Right lobe of liver (tissue), 4 donors: ENCODE measurements at regions not wholly inside any gene's neighbourhood (a gene's known extent, or its start where the extent isn't known, plus 50 kb on each side); places are given as distances from the start of the nearest gene placed in this dataset.

Experiments used
- CTCF ChIP-seq, 4 donors: fragments of 200-600 bp in 3 of 4; fragments of 450-650 bp in 1 of 4; IDR thresholded peaks; one replicate each; pipeline versions ENCODE4 v1.5.1 to v1.8.0; 2016 to 2022; ENCODE audit warnings: antibody characterized with exemption in 4 of 4, mild to moderate bottlenecking in 2 of 4
- POLR2A ChIP-seq: fragments of 450-650 bp; IDR thresholded peaks from one replicate; pipeline ENCODE4 v1.6.1; 2017; ENCODE audit warnings: antibody characterized with exemption, mild to moderate bottlenecking
- donor health status: DM: no; HTN: no; CAD: no.
- donor health status: DM: no; HTN: no; CAD: no.
- donor health status: DM: no; HTN: yes; CAD: no.

- no peak for TF ChIP-seq POLR2A
- no peak for TF ChIP-seq CTCF (IDR thresholded peaks at IDR 0.05)
These were observed 62.0 kb upstream of the RREB1 start for GRCh38 chr6:7045746-7046145.
